AG08395 (cell line): ENCODE measurements at regions not wholly inside any gene's neighbourhood (a gene's known extent, or its start where the extent isn't known, plus 50 kb on each side); places are given as distances from the start of the nearest gene placed in this dataset.

Experiments
- DNase-seq: peaks from one replicate; pipeline ENCODE4 v3.0.0; 2012; ENCODE audit warnings: mixed read lengths, low spot score

- DNase-seq, result no peak
Measured at GRCh38 chr12:32047357-32048212, 59.1 kb upstream of the BICD1 start.

GRCh38 chr12:32048791-32049190 is 57.9 kb upstream of the BICD1 start:
- no peak for DNase-seq

DNA sequence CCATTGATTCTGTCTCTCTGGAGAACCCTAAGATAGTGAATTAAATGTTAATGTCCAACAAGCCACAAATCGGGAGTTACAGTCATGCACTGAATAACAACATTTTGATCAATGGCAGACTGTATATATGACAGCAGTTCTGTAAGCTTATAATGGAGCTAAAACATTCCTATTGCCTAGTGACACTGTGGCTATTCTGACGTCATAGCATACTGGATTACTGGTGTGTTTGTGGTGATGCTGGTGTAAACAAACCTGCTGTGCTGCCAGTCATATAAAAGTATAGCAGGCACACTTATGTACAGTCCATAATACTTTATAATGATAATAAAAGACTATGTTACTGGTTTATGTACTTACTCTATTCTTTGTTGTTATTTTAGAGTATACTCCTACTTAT is 56.7 kb upstream of the BICD1 start:
- no peak for DNase-seq

GRCh38 chr12:32051511-32052211 is 55.0 kb upstream of the BICD1 start:
- peak; percentile 54 for DNase-seq

- no peak for DNase-seq
Measured at GRCh38 chr12:32052212-32052713, 54.4 kb upstream of the BICD1 start.

GRCh38 chr12:32053881-32054624 is 52.6 kb upstream of the BICD1 start:
- no peak for DNase-seq
